H4 (cell line): ENCODE measurements at regions not wholly inside any gene's neighbourhood (a gene's known extent, or its start where the extent isn't known, plus 50 kb on each side); places are given as distances from the start of the nearest gene placed in this dataset.
A peak's percentile ranks its signal among the peaks of the same experiment; 100 is the strongest.
"Not testable (repeated sequence)": the region's sequence is repeated elsewhere in the genome, so short reads cannot be mapped to it uniquely, and the experiment has no call there.

Experiments
- DNase-seq: peaks from one replicate; pipeline ENCODE4 v3.0.0-alpha.2; 2015; ENCODE audit warnings: low spot score

GRCh38 chr5:86977190-86977589, 290.5 kb upstream of the RASA1 start:
- no peak for DNase-seq

- no peak for DNase-seq
Measured at GRCh38 chr5:86977808-86978207, 289.9 kb upstream of the RASA1 start.

GRCh38 chr5:86979811-86980411, 287.8 kb upstream of the RASA1 start:
- DNase-seq: peak; percentile 67

GRCh38 chr5:86981898-86982297, 285.8 kb upstream of the RASA1 start:
- no peak for DNase-seq

- no peak for DNase-seq
Measured at GRCh38 chr5:86983208-86983607, 284.5 kb upstream of the RASA1 start.

GRCh38 chr5:86986837-86987236, 280.8 kb upstream of the RASA1 start:
- DNase-seq: no peak

- DNase-seq: no peak
Measured at GRCh38 chr5:86997516-86997915, 270.2 kb upstream of the RASA1 start.

GRCh38 chr5:86999951-87000350, 267.7 kb upstream of the RASA1 start:
- no peak for DNase-seq

- DNase-seq: no peak
Measured at GRCh38 chr5:87002485-87002884, 265.2 kb upstream of the RASA1 start.

- no peak for DNase-seq
Measured at GRCh38 chr5:87004101-87004500, 263.6 kb upstream of the RASA1 start.

- no peak for DNase-seq
Measured at GRCh38 chr5:87007737-87008136, 259.9 kb upstream of the RASA1 start.

- no peak for DNase-seq
Measured at GRCh38 chr5:87008751-87009560, 258.7 kb upstream of the RASA1 start.

- DNase-seq: no peak
Measured at GRCh38 chr5:87010736-87011135, 256.9 kb upstream of the RASA1 start.

GRCh38 chr5:87015901-87016300, 251.8 kb upstream of the RASA1 start:
- DNase-seq: no peak

- DNase-seq: peak; percentile 22
Measured at GRCh38 chr5:87020099-87020934, 247.4 kb upstream of the RASA1 start.

- DNase-seq: no peak
Measured at GRCh38 chr5:87022415-87022814, 245.3 kb upstream of the RASA1 start.

- no peak for DNase-seq
Measured at GRCh38 chr5:87027570-87027969, 240.1 kb upstream of the RASA1 start.

GRCh38 chr5:87029951-87030350, 237.7 kb upstream of the RASA1 start:
- DNase-seq: no peak

- no peak for DNase-seq
Measured at GRCh38 chr5:87030699-87031098, 237.0 kb upstream of the RASA1 start.

GRCh38 chr5:87034557-87034956, 233.1 kb upstream of the RASA1 start:
- DNase-seq: no peak

GRCh38 chr5:87042554-87042953, 225.1 kb upstream of the RASA1 start:
- DNase-seq: no peak

GRCh38 chr5:87048156-87048555, 219.5 kb upstream of the RASA1 start:
- DNase-seq: no peak

GRCh38 chr5:87049012-87049411, 218.7 kb upstream of the RASA1 start:
- DNase-seq: not testable (repeated sequence)
